GM12878 (cell line): ENCODE measurements at regions not wholly inside any gene's neighbourhood (a gene's known extent, or its start where the extent isn't known, plus 50 kb on each side); places are given as distances from the start of the nearest gene placed in this dataset.

Source experiments
- ASH2L ChIP-seq: fragments of 300-600, 200-600 bp; sonication (generic); IDR thresholded peaks from 2 replicates; pipeline ENCODE4 v1.6.1; 2017; ENCODE audit warnings: low read depth, mild to moderate bottlenecking, borderline replicate concordance
- NR2C2 ChIP-seq: IDR thresholded peaks from 2 replicates; pipeline ENCODE4 v1.6.1; 2011; ENCODE audit warnings: borderline replicate concordance, low read depth; ENCODE audit not compliant: control insufficient read depth, insufficient read length
- REST ChIP-seq: IDR thresholded peaks from 2 replicates; pipeline ENCODE4 v1.6.1; 2012; ENCODE audit warnings: mild to moderate bottlenecking, low read depth, low read length
- STAT3 ChIP-seq: IDR thresholded peaks from 2 replicates; pipeline ENCODE4 v1.6.1; 2011; ENCODE audit warnings: low read depth, low read length, improper control_type of control experiment
- ZBTB11 ChIP-seq: fragments of 450-650 bp; formaldehyde crosslinking; IDR thresholded peaks from 2 replicates; pipeline ENCODE4 v1.5.0; 2022; ENCODE audit warnings: mild to moderate bottlenecking, missing genetic modification characterization
- ZNF592 ChIP-seq: fragments of 450-650 bp; IDR thresholded peaks from 2 replicates; pipeline ENCODE4 v1.6.1; 2017; ENCODE audit warnings: mild to moderate bottlenecking, moderate library complexity

GRCh38 chr7:22874904-22875303 lies 52.3 kb upstream of the TOMM7 start (continued):
- TF ChIP-seq ZNF592, result no peak
- TF ChIP-seq REST, result no peak
- TF ChIP-seq ZBTB11 (CRISPR knock-in tag), result no peak
- TF ChIP-seq NR2C2, result no peak
- TF ChIP-seq STAT3, result no peak
- no peak for TF ChIP-seq ASH2L
